ENCODE measurements at regions not wholly inside any gene's neighbourhood (a gene's known extent, or its start where the extent isn't known, plus 50 kb on each side); places are given as distances from the start of the nearest gene placed in this dataset.

DNA sequence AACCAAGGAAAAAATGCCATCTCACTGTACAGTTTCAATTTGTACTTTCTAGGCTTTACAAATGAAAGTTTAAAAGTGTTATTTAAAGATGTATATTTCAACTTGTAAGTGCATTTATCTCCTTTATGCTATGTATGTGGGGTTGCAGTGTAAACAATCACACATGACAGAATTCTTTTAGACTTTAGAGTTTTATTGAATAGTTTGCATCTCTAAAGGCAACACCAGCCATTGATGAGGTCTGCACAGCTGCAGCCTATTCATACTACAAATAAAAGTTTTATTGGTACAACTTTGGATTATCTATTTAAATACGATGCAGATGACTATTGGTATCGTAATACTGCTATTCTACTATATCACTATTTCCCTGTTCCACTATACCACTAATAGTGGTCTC lies 894.4 kb upstream of the B3GALT2 start:
- TF ChIP-seq POLR2A (IDR thresholded peaks at IDR 0.05), result no peak
- TF ChIP-seq, protein P1, sequence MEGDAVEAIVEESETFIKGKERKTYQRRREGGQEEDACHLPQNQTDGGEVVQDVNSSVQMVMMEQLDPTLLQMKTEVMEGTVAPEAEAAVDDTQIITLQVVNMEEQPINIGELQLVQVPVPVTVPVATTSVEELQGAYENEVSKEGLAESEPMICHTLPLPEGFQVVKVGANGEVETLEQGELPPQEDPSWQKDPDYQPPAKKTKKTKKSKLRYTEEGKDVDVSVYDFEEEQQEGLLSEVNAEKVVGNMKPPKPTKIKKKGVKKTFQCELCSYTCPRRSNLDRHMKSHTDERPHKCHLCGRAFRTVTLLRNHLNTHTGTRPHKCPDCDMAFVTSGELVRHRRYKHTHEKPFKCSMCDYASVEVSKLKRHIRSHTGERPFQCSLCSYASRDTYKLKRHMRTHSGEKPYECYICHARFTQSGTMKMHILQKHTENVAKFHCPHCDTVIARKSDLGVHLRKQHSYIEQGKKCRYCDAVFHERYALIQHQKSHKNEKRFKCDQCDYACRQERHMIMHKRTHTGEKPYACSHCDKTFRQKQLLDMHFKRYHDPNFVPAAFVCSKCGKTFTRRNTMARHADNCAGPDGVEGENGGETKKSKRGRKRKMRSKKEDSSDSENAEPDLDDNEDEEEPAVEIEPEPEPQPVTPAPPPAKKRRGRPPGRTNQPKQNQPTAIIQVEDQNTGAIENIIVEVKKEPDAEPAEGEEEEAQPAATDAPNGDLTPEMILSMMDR (IDR thresholded peaks at IDR 0.05), result no peak
